HEK293 (cell line): ENCODE measurements at regions not wholly inside any gene's neighbourhood (a gene's known extent, or its start where the extent isn't known, plus 50 kb on each side); places are given as distances from the start of the nearest gene placed in this dataset.

Experiments used
- CTCF ChIA-PET: fragments of 350-600 bp; formaldehyde crosslinking; extraction: SDS; loops from one replicate; lab custom pipeline; 2021; ENCODE audit warnings: antibody characterized with exemption; lab: Yijun Ruan, JAX
- POLR2A ChIA-PET: fragments of 300-600 bp; formaldehyde crosslinking; extraction: SDS; loops from one replicate; lab custom pipeline; 2020; ENCODE audit warnings: antibody characterized with exemption, inconsistent platforms; lab: Yijun Ruan, JAX
- H3K27ac ChIP-seq: fragments of 200-500 bp; sonication (Bioruptor generic); 2 replicates; pipeline ENCODE4 v1.5.1; 2014; ENCODE audit warnings: low read depth, low read length, control low read depth, inconsistent platforms; ENCODE audit errors: extremely low read depth
- H3K36me3 ChIP-seq, 2 experiments: fragments of 200-500 bp in 1 of 2; sonication (Bioruptor generic) in 1 of 2; 1 replicate in 1 of 2; 2 replicates in 1 of 2; pipeline ENCODE4 v1.5.1; 2014 to 2017; ENCODE audit warnings: inconsistent platforms in 2 of 2, low read length in 2 of 2; ENCODE audit not compliant: control insufficient read depth in 2 of 2, insufficient read depth in 1 of 2
- H3K4me1 ChIP-seq: fragments of 200-500 bp; sonication (Bioruptor generic); 2 replicates; pipeline ENCODE4 v1.5.1; 2014; ENCODE audit warnings: mild to moderate bottlenecking, low read length, inconsistent platforms; ENCODE audit not compliant: control insufficient read depth, insufficient read depth
- H3K4me3 ChIP-seq: 2 replicates; pipeline ENCODE4 v1.5.1; 2011; ENCODE audit warnings: low read depth, mild to moderate bottlenecking, control low read depth, low read length, moderate library complexity
- H3K9me3 ChIP-seq: fragments of 200-500 bp; sonication (Bioruptor generic); 2 replicates; pipeline ENCODE4 v1.5.1; 2014; ENCODE audit warnings: low read depth, low read length, inconsistent platforms; ENCODE audit not compliant: control insufficient read depth, insufficient read depth
- FEZF1 ChIP-seq: fragments of 450-650 bp; formaldehyde crosslinking; IDR thresholded peaks from 2 replicates; pipeline ENCODE4 v1.5.1; 2016; ENCODE audit warnings: missing biosample characterization, missing genetic modification characterization
- GFI1B ChIP-seq: fragments of 450-650 bp; formaldehyde crosslinking; IDR thresholded peaks from 2 replicates; pipeline ENCODE4 v1.5.1; 2016; ENCODE audit warnings: missing biosample characterization, missing genetic modification characterization
- PRDM1 ChIP-seq: fragments of 450-650 bp; formaldehyde crosslinking; IDR thresholded peaks from 2 replicates; pipeline ENCODE4; 2016; ENCODE audit warnings: missing biosample characterization, missing genetic modification characterization
- WT1 ChIP-seq: fragments of 450-650 bp; formaldehyde crosslinking; IDR thresholded peaks from 2 replicates; pipeline ENCODE4 v1.5.1; 2016; ENCODE audit warnings: missing biosample characterization, missing genetic modification characterization
- ZBTB10 ChIP-seq: fragments of 450-650 bp; formaldehyde crosslinking; IDR thresholded peaks from 2 replicates; pipeline ENCODE4 v1.5.1; 2016; ENCODE audit warnings: missing biosample characterization, missing genetic modification characterization
- ZBTB26 ChIP-seq: fragments of 450-650 bp; formaldehyde crosslinking; optimal IDR thresholded peaks from 2 replicates; pipeline ENCODE3; 2016; ENCODE audit warnings: missing biosample characterization, mild to moderate bottlenecking, missing genetic modification characterization
- ZNF121 ChIP-seq: fragments of 450-650 bp; formaldehyde crosslinking; IDR thresholded peaks from 2 replicates; pipeline ENCODE4 v1.5.1; 2016; ENCODE audit warnings: missing biosample characterization, missing genetic modification characterization
- ZNF133 ChIP-seq: fragments of 450-650 bp; formaldehyde crosslinking; IDR thresholded peaks from 2 replicates; pipeline ENCODE4 v1.5.1; 2016; ENCODE audit warnings: missing biosample characterization, missing genetic modification characterization
- ZNF155 ChIP-seq: fragments of 450-650 bp; formaldehyde crosslinking; IDR thresholded peaks from 2 replicates; pipeline ENCODE4 v1.5.1; 2016; ENCODE audit warnings: missing biosample characterization, missing genetic modification characterization
- ZNF169 ChIP-seq: fragments of 450-650 bp; formaldehyde crosslinking; IDR thresholded peaks from 2 replicates; pipeline ENCODE4 v1.5.1; 2016; ENCODE audit warnings: missing biosample characterization, missing genetic modification characterization
- ZNF174 ChIP-seq: fragments of 450-650 bp; formaldehyde crosslinking; IDR thresholded peaks from 2 replicates; pipeline ENCODE4 v1.5.0; 2017; ENCODE audit warnings: missing biosample characterization, mild to moderate bottlenecking, missing genetic modification characterization
- ZNF239 ChIP-seq: fragments of 450-650 bp; formaldehyde crosslinking; IDR thresholded peaks from 2 replicates; pipeline ENCODE4 v1.5.1; 2016; ENCODE audit warnings: missing biosample characterization, missing genetic modification characterization
- ZNF280D ChIP-seq: fragments of 450-650 bp; formaldehyde crosslinking; IDR thresholded peaks from 2 replicates; pipeline ENCODE4 v1.5.1; 2016; ENCODE audit warnings: missing biosample characterization, missing genetic modification characterization
- ZNF302 ChIP-seq: fragments of 450-650 bp; formaldehyde crosslinking; IDR thresholded peaks from 2 replicates; pipeline ENCODE4 v1.5.1; 2016; ENCODE audit warnings: missing biosample characterization, missing genetic modification characterization, low read depth
- ZNF354C ChIP-seq: fragments of 450-650 bp; formaldehyde crosslinking; IDR thresholded peaks from 2 replicates; pipeline ENCODE4 v1.5.1; 2016; ENCODE audit warnings: missing biosample characterization, missing genetic modification characterization, low read depth, borderline replicate concordance
- ZNF433 ChIP-seq: fragments of 450-650 bp; formaldehyde crosslinking; IDR thresholded peaks from 2 replicates; pipeline ENCODE4 v1.5.1; 2016; ENCODE audit warnings: missing biosample characterization, missing genetic modification characterization, low read depth
- TF ChIP-seq, protein P1 (sequence below): fragments of 450-650 bp; formaldehyde crosslinking; IDR thresholded peaks from 2 replicates; pipeline ENCODE4 v1.5.1; 2016; ENCODE audit warnings: missing biosample characterization, missing genetic modification characterization
- TF ChIP-seq, protein P2 (sequence below): fragments of 450-650 bp; formaldehyde crosslinking; IDR thresholded peaks from 2 replicates; pipeline ENCODE4 v1.5.1; 2017; ENCODE audit warnings: missing biosample characterization, missing genetic modification characterization

GRCh38 chr2:102086150-102086872 lies 56.2 kb upstream of the IL1R1 start:
- Histone ChIP-seq H3K27ac (no peak overlapping the region), H3K9me3 (no peaks in the 10 kb centered on the region), H3K4me3 (no peak overlapping the region), H3K4me1 (no peaks in the 10 kb centered on the region), H3K36me3 (no peaks in the 10 kb centered on the region)
- CTCF ChIA-PET: interaction anchor here (0.6 kb wide), 1 partner anchor 73 kb away, joined by 5 read pairs; no protein-coding TSS in a partner anchor
- POLR2A ChIA-PET: no interaction called here
- TF ChIP-seq ZNF239 (tag by site-specific recombination) (no peak), ZBTB10 (tag by site-specific recombination) (no peak), ZNF354C (tag by site-specific recombination) (no peak), ZNF174 (tag by site-specific recombination) (no peak), ZBTB26 (no peak), ZNF155 (tag by site-specific recombination) (no peak), GFI1B (tag by site-specific recombination) (no peak), ZNF121 (tag by site-specific recombination) (no peak), ZNF133 (tag by site-specific recombination) (no peak), FEZF1 (tag by site-specific recombination) (no peak), WT1 (no peak), ZNF433 (tag by site-specific recombination) (no peak), ZNF280D (tag by site-specific recombination) (no peak), ZNF169 (no peak), ZNF302 (tag by site-specific recombination) (no peak), PRDM1 (tag by site-specific recombination) (no peak)
- TF ChIP-seq, protein P1, sequence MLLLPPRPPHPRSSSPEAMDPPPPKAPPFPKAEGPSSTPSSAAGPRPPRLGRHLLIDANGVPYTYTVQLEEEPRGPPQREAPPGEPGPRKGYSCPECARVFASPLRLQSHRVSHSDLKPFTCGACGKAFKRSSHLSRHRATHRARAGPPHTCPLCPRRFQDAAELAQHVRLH: no peak
- TF ChIP-seq, protein P2, sequence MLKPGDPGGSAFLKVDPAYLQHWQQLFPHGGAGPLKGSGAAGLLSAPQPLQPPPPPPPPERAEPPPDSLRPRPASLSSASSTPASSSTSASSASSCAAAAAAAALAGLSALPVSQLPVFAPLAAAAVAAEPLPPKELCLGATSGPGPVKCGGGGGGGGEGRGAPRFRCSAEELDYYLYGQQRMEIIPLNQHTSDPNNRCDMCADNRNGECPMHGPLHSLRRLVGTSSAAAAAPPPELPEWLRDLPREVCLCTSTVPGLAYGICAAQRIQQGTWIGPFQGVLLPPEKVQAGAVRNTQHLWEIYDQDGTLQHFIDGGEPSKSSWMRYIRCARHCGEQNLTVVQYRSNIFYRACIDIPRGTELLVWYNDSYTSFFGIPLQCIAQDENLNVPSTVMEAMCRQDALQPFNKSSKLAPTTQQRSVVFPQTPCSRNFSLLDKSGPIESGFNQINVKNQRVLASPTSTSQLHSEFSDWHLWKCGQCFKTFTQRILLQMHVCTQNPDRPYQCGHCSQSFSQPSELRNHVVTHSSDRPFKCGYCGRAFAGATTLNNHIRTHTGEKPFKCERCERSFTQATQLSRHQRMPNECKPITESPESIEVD: no peak
